ENCODE measurements at regions not wholly inside any gene's neighbourhood (a gene's known extent, or its start where the extent isn't known, plus 50 kb on each side); places are given as distances from the start of the nearest gene placed in this dataset.

DNA sequence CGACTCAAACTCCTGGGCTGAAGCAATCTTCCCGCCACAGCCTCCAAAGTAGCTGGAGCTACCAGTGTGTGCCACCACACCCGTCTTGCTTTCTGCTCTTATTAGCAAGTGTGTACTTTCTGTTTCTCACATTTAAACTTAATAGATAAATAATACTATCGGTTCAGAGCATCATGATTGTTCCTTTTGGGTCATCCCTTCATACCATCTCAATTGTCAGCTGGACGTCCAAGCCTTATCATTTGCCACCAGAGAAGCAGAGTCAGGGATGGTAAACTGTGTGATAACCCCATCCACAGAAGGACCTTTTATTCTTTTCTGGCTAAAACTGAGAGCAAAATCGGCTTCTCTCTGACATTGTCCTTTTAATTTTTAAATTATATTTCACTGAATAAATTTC is 279.8 kb upstream of the GOT2 start:
- TF ChIP-seq POLR2A (IDR thresholded peaks at IDR 0.05) (no peak), POLR2AphosphoS5 (IDR thresholded peaks at IDR 0.05) (no peak)
- TF ChIP-seq, protein P1, sequence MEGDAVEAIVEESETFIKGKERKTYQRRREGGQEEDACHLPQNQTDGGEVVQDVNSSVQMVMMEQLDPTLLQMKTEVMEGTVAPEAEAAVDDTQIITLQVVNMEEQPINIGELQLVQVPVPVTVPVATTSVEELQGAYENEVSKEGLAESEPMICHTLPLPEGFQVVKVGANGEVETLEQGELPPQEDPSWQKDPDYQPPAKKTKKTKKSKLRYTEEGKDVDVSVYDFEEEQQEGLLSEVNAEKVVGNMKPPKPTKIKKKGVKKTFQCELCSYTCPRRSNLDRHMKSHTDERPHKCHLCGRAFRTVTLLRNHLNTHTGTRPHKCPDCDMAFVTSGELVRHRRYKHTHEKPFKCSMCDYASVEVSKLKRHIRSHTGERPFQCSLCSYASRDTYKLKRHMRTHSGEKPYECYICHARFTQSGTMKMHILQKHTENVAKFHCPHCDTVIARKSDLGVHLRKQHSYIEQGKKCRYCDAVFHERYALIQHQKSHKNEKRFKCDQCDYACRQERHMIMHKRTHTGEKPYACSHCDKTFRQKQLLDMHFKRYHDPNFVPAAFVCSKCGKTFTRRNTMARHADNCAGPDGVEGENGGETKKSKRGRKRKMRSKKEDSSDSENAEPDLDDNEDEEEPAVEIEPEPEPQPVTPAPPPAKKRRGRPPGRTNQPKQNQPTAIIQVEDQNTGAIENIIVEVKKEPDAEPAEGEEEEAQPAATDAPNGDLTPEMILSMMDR (IDR thresholded peaks at IDR 0.05) = no peak

Data from prostate gland (tissue), 2 donors.